HepG2 (cell line): ENCODE measurements at regions not wholly inside any gene's neighbourhood (a gene's known extent, or its start where the extent isn't known, plus 50 kb on each side); places are given as distances from the start of the nearest gene placed in this dataset.

ENCODE experiments used
- ATAC-seq: fragments of 200-7000 bp; cut with Tn5 transposase; 3 replicates; pipeline ENCODE4 v1.9.1; 2020; ENCODE audit warnings: mild to moderate bottlenecking, moderate library complexity
- BruUV-seq: library from RNA; stranded (reverse); fragments of 400-500 nt; replicated peaks from 2 replicates; lab custom pipeline; 2021; lab: Mats Ljungman, UMichigan
- CTCF ChIA-PET: fragments of 300-600 bp; formaldehyde crosslinking; extraction: SDS; loops from one replicate; lab custom pipeline; 2021; ENCODE audit warnings: low total read pairs, inconsistent platforms, low intra/inter-chr PET ratio; lab: Yijun Ruan, JAX
- POLR2A ChIA-PET: fragments of 350-600 bp; sonication (Branson Sonifier 250); formaldehyde crosslinking; loops from one replicate; lab custom pipeline; 2020; ENCODE audit warnings: antibody characterized with exemption, inconsistent platforms; lab: Yijun Ruan, JAX
- DNase-seq: peaks from one replicate; pipeline ENCODE4 v3.0.0-alpha.2; 2015; ENCODE audit warnings: low spot score
- FAIRE-seq: peaks from 3 replicates; lab custom pipeline; 2011; peaks lifted over from hg19 to GRCh38; lab: Jason Lieb, UNC
- H2AFZ ChIP-seq: one replicate; pipeline ENCODE4 v1.6.1; 2011; ENCODE audit warnings: low read length, inconsistent platforms
- H3K27ac ChIP-seq: fragments of 300-600 bp; 3 replicates; pipeline ENCODE4 v1.8.0; 2011; ENCODE audit warnings: mixed run types, mild to moderate bottlenecking, mixed read lengths, low read length, inconsistent platforms; ENCODE audit not compliant: insufficient read depth; ENCODE audit errors: extremely low read length
- H3K27me3 ChIP-seq, 2 experiments: fragments of 200-600 bp in 1 of 2; 2 replicates in 1 of 2; 3 replicates in 1 of 2; pipeline versions ENCODE4 v1.6.0 to v1.8.0; 2011; ENCODE audit warnings: low read length in 2 of 2, mild to moderate bottlenecking in 2 of 2, moderate library complexity in 2 of 2, inconsistent platforms in 1 of 2; ENCODE audit not compliant: insufficient read depth in 2 of 2, control insufficient read depth in 1 of 2
- H3K36me3 ChIP-seq, 2 experiments: fragments of 200-600 bp in 1 of 2; replicated peaks in 1 of 2; 2 replicates in 1 of 2; 3 replicates in 1 of 2; pipeline versions ENCODE4 v1.5.1 to v1.8.0; 2011; ENCODE audit warnings: low read length in 2 of 2, inconsistent platforms in 1 of 2; ENCODE audit not compliant: insufficient read depth in 2 of 2, control insufficient read depth in 1 of 2
- H3K4me1 ChIP-seq: 2 replicates; pipeline ENCODE4 v1.5.1; 2012; ENCODE audit warnings: low read length, inconsistent platforms; ENCODE audit not compliant: insufficient read depth
- H3K4me2 ChIP-seq: 2 replicates; pipeline ENCODE4 v1.6.0; 2011; ENCODE audit warnings: low read depth, low read length, inconsistent platforms
- H3K4me3 ChIP-seq, 3 experiments: fragments of 200-600 bp in 1 of 3; sonication (generic), shearing (Covaris generic) in 1 of 3; replicated peaks in 1 of 3; 2 replicates each; pipeline ENCODE4 v1.5.1; 2011 to 2016; ENCODE audit warnings: low read length in 3 of 3, inconsistent platforms in 2 of 3, low read depth in 2 of 3, mild to moderate bottlenecking in 2 of 3, control low read depth in 1 of 3, mixed read lengths in 1 of 3; ENCODE audit not compliant: insufficient read depth in 1 of 3
- H3K79me2 ChIP-seq: one replicate; pipeline ENCODE4 v1.6.1; 2011; ENCODE audit warnings: low read length, inconsistent platforms; ENCODE audit not compliant: insufficient read depth
- H3K9ac ChIP-seq: 2 replicates; pipeline ENCODE4 v1.6.0; 2011; ENCODE audit warnings: mild to moderate bottlenecking, low read depth, low read length, inconsistent platforms; ENCODE audit not compliant: insufficient read depth
- H3K9me3 ChIP-seq: 2 replicates; pipeline ENCODE4 v1.5.1; 2012; ENCODE audit warnings: mild to moderate bottlenecking, low read length
- H4K20me1 ChIP-seq: 2 replicates; pipeline ENCODE4 v1.6.0; 2011; ENCODE audit warnings: inconsistent platforms, mild to moderate bottlenecking, low read length, moderate library complexity; ENCODE audit not compliant: insufficient read depth
- HMG20A ChIP-seq: IDR thresholded peaks from 2 replicates; pipeline ENCODE4 v1.6.1; 2016; ENCODE audit warnings: borderline replicate concordance
- MAZ ChIP-seq, 2 experiments: sonication (generic) in 1 of 2; formaldehyde crosslinking in 1 of 2; IDR thresholded peaks; 2 replicates each; pipeline versions ENCODE4 v1.5.0 to v1.6.1; 2012 to 2020; ENCODE audit warnings: low read depth in 2 of 2, mild to moderate bottlenecking in 2 of 2, borderline replicate concordance in 1 of 2, improper control_type of control experiment in 1 of 2, low read length in 1 of 2, missing genetic modification reagents in 1 of 2, moderate library complexity in 1 of 2
- TBL1XR1 ChIP-seq: fragments of 150-350 bp; IDR thresholded peaks from 2 replicates; pipeline ENCODE4 v1.6.1; 2014; ENCODE audit warnings: borderline replicate concordance, low read length; ENCODE audit not compliant: partially characterized antibody
- ZNF160 ChIP-seq: sonication (generic); formaldehyde crosslinking; IDR thresholded peaks from 2 replicates; pipeline ENCODE4 v1.8.0; 2022; ENCODE audit warnings: mild to moderate bottlenecking, inconsistent platforms, missing genetic modification reagents
- ZNF260 ChIP-seq: sonication (generic); formaldehyde crosslinking; IDR thresholded peaks from 2 replicates; pipeline ENCODE4 v1.4.0; 2020; ENCODE audit warnings: missing genetic modification reagents, low read depth, mild to moderate bottlenecking, borderline replicate concordance
- ZNF337 ChIP-seq: sonication (generic); formaldehyde crosslinking; IDR thresholded peaks from 2 replicates; pipeline ENCODE4 v1.5.1; 2020; ENCODE audit warnings: missing genetic modification reagents, low read depth, mild to moderate bottlenecking, borderline replicate concordance
- ZNF550 ChIP-seq: sonication (generic); formaldehyde crosslinking; IDR thresholded peaks from 2 replicates; pipeline ENCODE4 v1.4.0; 2020; ENCODE audit warnings: mild to moderate bottlenecking, missing genetic modification reagents, borderline replicate concordance
- ZNF598 ChIP-seq: sonication (generic); formaldehyde crosslinking; IDR thresholded peaks from 2 replicates; pipeline ENCODE4 v1.5.1; 2020; ENCODE audit warnings: mild to moderate bottlenecking, missing genetic modification reagents, borderline replicate concordance
- WGBS: methylation state at CpG from one replicate; pipeline ENCODE4 v1.1.6; 2017; ENCODE audit warnings: low lambda C conversion rate; 5-methylcytosine and 5-hydroxymethylcytosine counted together
- in situ Hi-C: cut with HindIII; loops from 2 replicates; pipeline ENCODE4 v1.10.0; 2017; ENCODE audit warnings: low pct_unique_long_range_greater_than_20kb; ENCODE audit not compliant: extremely low pct_ligation_motif_present
- intact Hi-C: fragments of 100-400 bp; cut with micrococcal nuclease; formaldehyde crosslinking; loops from one replicate; pipeline ENCODE4 v1.10.0; 2022; ENCODE audit not compliant: unreplicated experiment
- TF ChIP-seq, protein P1 (sequence below): IDR thresholded peaks from 2 replicates; pipeline ENCODE4 v1.6.1; 2016; ENCODE audit warnings: control low read depth

GRCh38 chr4:84058201-84058600, 440.9 kb downstream of the NKX6-1 start:
- FAIRE-seq: no peak
- no peaks in the 10 kb centered on the region for H3K9me3 ChIP-seq
- POLR2A ChIA-PET: no interaction called here
- WGBS: 3% methylated on average over 5 of the region's 5 CpGs
- H3K27me3 ChIP-seq: no peaks in the 10 kb centered on the region
- no peaks in the 10 kb centered on the region for H4K20me1 ChIP-seq
- H3K36me3 ChIP-seq: no peaks in the 10 kb centered on the region
- no peak overlapping the region for H3K4me2 ChIP-seq
- H3K9ac ChIP-seq: no peak overlapping the region
- in situ Hi-C loops (no loop called here), intact Hi-C loops (no loop called here)
- CTCF ChIA-PET: no interaction called here
- no peak overlapping the region for H3K27ac ChIP-seq
- no TSS peak for BruUV-seq
- no peak for DNase-seq
- no peaks in the 10 kb centered on the region for H3K79me2 ChIP-seq
- no peak for TF ChIP-seq ZNF337 (CRISPR knock-in tag)
- no peak for TF ChIP-seq MAZ (IDR thresholded peaks at IDR 0.05; ENCODE audit: borderline replicate concordance, low read depth, low read length)
- TF ChIP-seq MAZ (CRISPR knock-in tag; IDR thresholded peaks at IDR 0.05; ENCODE audit: low read depth): no peak
- no peak for TF ChIP-seq ZNF260 (CRISPR knock-in tag)
- no peak for TF ChIP-seq ZNF598 (CRISPR knock-in tag)
- no peak for TF ChIP-seq ZNF160 (CRISPR knock-in tag)
- TF ChIP-seq TBL1XR1: no peak
- no peak for TF ChIP-seq HMG20A
- TF ChIP-seq, protein P1, sequence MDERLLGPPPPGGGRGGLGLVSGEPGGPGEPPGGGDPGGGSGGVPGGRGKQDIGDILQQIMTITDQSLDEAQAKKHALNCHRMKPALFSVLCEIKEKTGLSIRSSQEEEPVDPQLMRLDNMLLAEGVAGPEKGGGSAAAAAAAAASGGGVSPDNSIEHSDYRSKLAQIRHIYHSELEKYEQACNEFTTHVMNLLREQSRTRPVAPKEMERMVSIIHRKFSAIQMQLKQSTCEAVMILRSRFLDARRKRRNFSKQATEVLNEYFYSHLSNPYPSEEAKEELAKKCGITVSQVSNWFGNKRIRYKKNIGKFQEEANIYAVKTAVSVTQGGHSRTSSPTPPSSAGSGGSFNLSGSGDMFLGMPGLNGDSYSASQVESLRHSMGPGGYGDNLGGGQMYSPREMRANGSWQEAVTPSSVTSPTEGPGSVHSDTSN (CRISPR knock-in tag): no peak
- no peak for TF ChIP-seq ZNF550 (CRISPR knock-in tag)
- TF ChIP-seq, all 625 proteins: peak for 0
- no peak overlapping the region for H3K4me3 ChIP-seq
- no peaks in the 10 kb centered on the region for H3K4me1 ChIP-seq
- H2AFZ ChIP-seq: no peak overlapping the region
- no peak for ATAC-seq
